DMS114 treated with DMSO at 0.1 percent for 48 hours (cell line): ENCODE measurements at regions not wholly inside any gene's neighbourhood (a gene's known extent, or its start where the extent isn't known, plus 50 kb on each side); places are given as distances from the start of the nearest gene placed in this dataset.
"Not testable (repeated sequence)": the region's sequence is repeated elsewhere in the genome, so short reads cannot be mapped to it uniquely, and the experiment has no call there.

Experiments used
- DNase-seq: peaks from one replicate; lab custom pipeline; 2025; ENCODE audit not compliant: unreplicated experiment; lab: John Stamatoyannopoulos, UW

DNA sequence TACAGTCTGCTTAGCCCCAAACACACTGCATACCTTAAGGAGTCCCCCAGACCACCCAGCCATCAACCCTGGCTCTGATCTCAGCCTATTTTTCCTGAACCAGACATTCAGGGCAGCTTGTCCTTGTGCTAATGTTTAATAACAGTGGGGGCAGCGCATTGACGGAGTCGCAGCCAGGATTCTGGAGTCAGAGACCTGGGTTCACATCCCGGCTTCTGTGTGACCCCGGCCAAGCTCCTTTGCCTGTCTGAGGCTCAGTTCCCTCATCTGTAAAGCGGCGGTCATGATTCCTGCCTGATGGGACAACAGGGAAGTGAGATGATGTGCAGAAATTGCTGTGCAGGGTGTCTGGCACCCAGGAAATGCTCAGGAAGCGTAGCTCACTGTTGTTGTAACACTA, 63.1 kb downstream of the MATN1 start:
- no peak for DNase-seq

DNA sequence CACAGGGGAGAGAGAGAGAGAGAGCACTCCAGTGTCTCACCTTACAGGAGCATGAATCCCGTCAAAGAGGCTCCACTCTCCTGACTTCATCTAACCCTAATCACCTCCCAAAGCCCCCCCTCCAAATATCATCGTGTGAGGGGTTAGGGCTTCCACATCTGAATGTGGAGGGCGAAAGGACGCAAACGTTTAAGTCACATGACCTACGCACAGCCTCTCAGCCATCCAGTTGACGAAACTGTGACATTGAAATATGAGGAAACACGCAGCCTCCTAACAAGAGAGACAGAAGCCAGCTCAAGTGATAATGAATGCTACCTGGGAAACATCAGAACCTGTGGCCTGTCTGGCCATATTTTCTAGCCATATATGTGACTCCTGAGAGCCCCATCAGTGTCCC, 63.7 kb downstream of the MATN1 start:
- DNase-seq, result no peak

DNA sequence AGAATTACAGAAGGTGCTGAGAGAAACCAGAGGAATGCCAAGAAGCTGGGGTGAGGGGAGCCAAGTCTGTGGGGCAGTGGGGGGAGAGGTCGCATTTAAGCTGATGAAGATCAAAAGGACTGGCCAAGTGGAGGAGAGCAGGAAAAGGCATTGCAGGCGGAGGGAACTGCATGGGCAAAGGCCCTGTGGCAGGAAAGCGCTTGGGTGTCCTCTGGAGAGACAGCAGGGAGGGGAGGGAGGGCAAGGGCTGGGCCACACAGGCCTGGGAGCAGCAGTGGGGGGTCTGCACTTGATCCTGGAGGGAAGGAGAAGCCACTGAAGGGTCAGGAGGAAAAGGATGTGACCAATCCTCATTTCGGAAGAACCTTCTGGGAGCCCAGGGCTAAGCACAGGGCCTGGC, 65.0 kb downstream of the MATN1 start:
- not testable (repeated sequence) for DNase-seq

DNA sequence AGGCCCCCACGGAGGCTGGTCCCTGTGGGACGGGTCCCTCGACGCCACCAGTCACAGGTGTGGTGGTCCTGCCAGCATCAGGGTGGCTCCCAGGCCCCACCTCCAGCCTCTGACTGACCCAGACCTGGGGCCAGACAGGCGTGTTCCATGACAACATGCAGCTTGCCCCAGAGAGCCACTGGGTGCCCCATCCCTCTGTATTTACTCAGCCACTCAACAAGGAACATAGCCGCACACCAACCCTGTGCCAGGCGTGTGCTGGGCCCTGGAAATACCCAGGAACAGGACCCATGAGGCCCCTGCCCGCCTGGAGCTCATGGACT, 65.4 kb downstream of the MATN1 start:
- no peak for DNase-seq

DNA sequence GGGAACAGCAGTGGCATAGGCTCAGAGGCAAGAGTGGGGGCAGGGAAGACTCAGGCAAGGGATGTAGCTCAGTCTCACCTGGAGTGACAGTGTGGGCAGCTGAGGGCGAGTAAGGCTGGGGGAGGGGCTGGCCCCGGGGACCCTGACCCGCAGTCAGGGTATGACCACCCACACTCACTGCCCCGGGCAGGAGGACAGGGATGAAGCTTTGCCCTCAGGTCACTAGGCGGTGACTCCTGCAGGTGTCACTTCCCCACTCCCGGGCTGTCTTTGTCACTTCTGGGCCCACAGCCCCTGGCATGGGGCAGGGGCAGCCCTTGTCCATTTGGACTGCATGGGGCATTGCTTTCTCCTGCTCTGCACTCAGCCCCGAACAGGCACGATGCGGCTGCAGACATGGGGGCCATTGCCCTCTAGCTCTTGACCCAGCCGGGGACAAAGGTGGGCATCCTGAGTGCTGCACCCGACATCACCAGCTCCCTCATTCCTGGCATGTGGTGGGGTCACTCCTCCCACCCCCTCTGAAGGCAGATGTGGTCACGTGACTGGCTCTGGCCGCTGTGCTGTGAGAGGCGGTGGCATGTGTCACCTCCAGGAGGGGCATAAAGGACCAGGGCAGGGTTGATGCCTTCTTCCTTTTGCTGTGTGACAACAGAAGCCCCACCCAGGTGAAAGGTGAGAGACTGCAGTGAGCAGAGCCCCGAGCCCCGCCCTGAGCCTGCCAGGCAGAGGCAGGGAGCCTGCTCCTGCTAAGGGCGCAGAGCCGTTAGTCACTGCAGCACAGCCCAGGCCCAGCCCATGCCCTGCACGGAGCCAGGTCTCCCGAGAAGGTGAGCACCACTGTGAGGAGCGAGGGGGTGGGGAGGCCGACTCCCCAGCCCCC, 66.0 kb downstream of the MATN1 start:
- DNase-seq, result no peak

DNA sequence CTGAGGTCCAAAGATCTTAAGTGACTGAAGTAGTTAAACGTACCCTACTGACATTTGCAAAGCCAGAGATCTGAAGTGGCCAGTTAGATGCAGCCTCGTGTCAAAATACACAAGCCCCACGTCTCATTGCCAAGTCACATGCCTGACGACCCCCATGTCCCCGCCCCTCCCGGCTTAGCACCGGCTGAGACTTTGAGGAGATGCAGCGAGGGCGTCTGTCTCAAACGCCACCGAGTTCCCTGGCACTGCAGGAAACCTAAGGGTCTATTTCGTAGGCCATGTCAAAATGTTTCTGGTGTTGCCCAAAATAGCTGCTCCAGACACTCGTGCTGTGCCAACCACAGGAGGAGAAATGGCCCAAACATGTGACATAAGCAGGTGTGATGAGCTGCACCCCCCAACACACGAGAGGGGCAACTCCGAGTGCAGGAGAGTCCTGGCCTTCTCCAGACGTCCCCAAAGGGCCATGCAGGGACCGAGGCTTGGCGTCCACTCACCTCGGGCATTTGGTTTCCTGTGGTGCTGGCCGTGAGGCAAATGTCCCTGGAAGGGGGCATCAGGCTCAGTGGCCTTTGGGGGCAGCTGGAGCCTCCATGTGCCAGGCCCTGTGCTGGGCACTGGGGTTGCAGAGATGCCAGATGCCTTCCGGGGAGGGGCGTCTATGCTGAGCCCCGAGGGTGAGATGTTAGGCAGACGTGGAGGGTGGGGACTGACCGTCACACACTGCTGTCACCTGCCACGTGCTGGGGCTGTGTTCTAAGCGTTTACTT, 67.0 kb downstream of the MATN1 start:
- DNase-seq, result no peak

DNA sequence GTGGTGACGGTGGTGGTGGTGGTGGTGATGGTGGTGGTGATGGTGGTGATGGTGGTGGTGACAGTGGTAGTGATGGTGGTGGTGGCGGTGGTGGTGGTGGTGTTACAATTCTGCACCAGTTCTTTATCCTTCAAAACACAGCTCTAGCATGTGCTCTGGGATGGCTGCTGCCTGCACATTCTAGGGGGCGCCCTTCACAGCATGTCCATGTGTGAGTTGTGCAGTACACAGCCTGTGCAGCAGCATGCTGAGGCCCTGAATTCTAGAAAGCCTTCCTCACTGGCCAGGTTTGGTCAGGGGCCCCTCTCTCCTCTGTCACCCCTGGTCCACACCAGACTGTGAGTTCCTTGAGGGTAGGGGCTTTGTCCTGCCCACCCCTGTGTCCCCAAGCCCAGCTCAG, 67.7 kb downstream of the MATN1 start:
- no peak for DNase-seq

DNA sequence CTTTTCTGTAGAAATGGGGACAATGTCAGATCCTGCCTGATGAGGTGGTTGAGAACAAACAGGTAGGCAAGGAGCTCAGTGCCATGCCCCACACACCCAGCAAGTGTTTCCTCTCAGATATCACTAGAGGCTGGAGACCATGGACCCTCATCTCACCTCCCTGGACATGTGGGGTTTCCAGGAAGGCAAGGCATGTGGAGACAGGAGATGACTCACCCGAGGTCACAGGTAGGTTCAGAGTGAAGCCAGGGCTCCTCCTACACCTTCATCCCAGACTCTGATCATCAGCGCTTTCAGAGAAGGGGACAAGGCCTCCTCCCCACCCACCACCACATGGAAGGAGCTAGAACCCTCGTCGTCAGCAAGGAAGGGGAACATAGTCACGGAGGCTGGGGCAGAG, 69.2 kb downstream of the MATN1 start:
- no peak for DNase-seq

DNA sequence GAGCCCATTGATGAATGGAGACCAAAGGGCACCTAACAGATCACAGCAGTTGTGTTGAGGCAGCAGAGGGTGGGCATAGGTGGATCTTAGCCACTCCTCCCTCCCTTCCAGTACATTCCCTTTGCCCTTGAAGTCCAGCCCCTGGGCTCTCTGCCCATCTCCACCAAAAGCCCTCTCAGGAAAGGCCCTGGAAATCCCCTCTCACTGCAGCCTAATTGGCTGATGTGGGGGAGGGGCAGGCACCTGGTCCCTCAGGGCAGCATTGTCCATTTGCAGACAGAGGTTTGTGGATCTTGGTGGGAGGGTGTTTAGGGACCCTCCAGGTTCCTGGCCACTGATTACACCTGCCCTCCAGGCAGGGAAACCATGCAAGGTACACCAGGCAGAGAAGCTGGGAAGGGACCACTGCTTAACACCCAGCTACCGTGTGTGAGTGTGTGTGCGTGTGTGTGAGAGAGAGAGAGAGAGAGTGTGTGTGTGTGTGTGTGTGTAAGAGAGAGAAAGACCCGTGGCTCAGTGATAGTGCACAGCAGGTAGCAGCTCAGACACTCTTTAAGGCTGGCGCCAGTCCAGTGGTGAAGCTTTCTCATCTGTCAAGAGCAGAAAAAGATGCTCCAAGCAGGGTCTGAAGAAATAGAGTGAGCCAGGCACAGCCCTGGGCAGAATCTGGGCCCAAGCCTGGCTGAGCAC, 71.1 kb downstream of the MATN1 start:
- DNase-seq, result no peak

DNA sequence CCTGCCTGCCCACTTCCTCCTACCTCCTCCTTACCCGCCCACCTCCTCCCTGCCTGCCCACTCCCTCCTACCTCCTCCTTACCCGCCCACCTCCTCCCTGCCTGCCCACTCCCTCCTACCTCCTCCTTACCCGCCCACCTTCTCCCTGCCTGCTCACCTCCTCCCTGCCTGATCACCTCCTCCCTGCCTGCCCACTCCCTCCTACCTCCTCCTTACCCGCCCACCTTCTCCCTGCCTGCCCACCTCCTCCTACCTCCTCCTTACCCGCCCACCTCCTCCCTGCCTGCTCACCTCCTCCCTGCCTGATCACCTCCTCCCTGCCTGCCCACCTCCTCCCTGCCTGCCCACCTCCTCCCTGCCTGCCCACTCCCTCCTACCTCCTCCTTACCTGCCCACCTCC, 72.0 kb downstream of the MATN1 start:
- not testable (repeated sequence) for DNase-seq

DNA sequence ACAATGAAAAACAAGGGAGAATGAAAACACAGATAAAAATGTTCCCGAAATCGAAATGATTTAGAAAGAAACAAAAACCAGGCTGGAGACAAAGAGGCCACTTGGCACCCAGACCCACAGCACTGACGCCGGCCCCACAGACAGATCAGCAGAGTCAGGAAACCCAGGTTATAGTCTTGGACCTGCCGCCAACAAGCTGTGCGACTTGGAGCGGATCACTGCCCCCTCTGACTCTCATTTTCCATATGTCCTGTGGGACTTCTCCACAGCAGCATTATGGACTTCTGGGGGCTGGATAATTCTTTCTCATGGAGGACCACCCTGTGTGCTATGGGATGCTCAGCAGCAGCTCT, 72.4 kb downstream of the MATN1 start:
- DNase-seq, result no peak

DNA sequence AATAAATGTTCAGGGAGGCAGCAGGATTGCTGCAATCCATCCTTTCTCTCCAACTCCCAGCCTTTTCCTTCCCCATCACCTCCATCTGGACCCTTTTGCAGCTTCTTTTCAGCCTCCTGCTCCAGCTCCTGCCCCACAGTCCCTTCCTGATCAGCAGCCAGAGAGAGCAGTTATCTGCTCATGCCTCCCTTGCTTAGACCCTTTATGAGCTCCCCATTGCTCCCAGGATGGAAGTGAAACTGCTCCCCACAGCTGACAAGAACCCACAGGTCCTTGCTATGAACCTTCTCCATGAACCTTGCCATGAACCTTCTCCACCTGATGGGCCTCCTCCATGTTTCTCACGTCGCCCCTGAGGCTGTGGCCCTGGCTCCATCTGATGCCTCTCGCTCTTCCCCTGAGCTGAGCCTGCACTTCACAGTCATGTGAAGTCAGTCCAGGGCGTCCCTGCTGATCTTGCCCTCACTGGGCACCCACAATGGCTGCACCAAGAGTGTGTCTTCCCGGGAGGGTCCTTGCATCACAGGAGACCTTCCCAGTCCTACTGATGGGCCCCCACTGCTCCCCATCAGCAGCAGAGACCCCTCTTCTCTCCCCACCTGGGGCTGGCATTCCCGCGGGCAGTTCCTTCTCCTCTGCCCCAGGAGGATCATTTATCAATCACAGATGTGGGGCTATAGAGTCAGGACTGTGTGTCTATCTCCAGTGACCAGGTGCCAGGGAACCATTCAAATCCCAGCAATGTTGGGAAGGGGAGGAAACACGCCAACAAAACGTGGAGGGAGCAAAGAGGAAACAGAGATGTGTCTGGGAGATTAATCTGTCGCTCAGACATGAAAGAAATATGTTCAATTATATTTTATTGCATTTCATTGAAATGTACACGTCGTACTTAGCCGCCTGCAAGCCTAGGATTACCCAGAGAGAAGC, 73.1 kb downstream of the MATN1 start:
- no peak for DNase-seq

DNA sequence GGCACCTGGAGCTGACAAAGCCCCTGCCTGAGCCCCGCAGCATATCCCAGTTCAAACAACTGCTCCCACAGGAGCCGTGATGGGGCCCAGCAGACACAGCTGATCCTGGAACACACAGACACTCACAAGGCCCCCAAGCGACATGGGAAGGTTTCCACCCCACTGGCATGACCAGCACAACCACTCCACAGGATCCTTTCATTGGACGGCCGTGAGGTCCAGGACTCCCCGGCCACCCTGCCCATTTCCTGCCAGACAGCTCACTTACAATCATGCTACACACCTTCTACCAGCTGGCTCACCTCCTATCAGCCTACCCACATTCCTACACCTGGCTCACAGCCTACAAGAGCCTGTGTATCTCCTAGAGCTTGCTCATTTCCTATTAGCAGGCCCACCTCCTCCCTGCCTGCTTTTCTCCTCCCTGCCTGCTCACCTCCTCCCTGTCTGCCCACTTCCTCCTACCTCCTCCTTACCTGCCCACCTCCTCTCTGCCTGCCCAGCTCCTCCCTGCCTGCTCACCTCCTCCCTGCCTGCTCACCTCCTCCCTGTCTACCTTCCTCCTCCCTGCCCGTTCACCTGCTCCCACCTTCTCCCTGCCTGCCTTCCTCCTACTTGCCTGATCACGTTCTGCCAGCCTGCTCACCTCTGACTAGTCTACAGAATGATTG, 73.9 kb downstream of the MATN1 start:
- no peak for DNase-seq

DNA sequence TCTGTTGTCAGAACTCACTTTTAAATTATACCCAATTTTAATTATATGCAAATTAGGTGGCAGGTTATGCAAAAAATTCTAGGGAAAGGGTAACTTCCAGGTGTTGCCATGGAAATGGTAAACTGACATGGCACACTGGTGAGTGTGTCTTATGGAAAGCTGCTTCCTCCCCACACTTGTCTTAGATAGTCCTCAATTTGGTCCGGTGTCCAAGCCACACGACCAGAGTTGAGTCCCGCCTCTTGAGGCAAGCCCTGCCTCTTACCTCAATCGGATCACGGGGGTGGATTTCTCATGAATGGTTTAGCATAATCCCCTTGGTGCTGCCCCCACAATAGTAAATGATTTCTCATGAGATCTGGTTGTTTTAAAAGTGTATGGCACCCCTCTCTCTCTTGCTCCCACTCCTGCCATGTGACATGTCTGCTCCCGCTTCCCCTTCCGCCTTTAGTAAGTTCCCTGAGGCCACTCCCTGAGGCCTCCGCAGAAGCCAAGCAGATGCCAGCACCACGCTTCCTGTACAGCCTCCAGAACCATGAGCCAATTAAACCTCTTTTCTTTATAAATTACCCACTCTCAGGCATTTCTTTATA, 74.9 kb downstream of the MATN1 start:
- no peak for DNase-seq

DNA sequence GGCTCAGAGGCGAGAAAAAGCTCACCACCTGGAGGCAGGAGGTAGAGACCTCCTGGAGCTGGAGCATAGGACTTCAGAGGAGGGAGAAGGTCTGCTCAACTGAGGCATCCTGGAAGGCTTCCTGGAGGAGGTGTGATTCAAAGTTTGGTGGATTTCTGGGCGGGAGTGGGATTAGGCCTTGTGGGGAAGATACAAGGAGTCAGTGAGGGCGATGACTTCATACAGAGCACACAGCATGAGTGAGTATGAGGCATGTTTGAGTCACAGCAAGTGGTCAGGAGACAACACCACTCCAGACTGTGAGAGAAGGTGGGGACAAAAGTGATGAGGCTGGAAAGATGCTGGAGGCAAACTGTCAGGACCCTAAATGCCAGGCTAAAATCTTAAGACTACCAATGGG, 77.6 kb downstream of the MATN1 start:
- no peak for DNase-seq

DNA sequence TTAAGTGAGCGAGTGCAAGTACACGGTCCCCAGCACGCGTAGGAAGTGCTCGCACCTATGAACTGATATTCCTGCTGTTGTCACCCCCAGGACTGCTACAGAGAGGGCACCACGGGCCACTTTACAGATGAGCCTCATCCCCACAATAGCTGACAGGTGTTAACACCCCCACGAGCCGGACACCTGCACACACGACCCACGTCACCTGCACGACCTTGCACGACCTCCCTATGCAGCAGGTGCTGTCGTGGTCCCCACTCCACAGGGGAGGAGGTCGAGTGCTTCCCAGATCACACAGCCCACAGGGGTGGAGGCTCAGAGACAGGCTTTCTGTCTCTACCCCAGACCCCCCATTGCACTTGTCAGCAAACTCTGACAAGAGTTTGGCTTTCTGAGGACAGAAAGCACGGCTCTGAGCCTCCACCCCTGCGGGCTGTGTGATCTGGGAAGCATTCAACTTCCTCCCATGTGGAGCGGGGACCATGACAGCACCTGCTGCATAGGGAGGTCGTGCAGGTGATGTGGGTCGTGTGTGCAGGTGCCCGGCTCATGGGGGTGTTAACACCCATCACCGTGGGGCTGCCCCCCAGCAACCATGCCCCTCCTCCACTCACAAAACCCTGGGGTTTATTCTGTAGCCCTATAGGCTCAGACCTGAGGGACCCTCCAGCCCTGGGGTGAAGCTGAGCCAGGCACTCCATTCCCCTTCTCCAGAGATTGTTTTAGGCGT, 80.8 kb downstream of the MATN1 start:
- DNase-seq, result no peak

DNA sequence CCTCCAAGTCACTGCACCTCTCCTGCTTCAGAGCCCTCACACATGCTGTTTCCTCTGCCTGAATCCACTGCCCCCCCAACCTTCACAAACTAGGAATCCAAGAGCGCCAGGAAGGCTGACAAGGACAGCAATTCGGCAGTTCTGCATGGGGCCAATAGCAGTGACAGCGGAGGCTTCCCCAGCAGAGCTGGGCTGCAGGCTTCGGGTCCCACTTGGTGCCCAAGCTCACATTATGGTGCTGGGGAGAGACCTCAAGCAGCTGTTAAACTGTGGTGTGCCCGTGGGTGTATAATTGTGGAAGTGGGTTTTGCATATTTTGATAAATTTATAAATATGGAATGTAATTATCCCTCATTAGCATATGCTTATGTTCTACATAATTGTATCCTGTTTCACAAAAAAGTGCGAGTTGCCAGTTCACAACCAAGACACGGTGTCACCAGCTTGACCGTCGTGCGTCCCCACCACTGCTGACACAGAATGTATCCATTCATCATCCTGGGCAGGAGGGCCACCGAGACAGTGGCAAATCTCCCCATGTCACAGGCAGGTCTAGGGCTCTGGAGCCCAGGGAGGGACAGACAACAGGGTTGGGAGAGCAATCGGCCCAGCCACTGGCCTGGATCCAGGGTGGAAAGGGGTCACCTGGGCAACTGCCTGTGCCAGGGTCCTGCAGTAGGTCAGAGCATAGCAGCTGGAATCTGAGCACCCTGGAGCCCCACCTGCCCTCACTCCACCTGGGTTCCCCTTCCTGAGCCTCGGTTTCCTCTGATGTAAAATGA, 81.6 kb downstream of the MATN1 start:
- no peak for DNase-seq

DNA sequence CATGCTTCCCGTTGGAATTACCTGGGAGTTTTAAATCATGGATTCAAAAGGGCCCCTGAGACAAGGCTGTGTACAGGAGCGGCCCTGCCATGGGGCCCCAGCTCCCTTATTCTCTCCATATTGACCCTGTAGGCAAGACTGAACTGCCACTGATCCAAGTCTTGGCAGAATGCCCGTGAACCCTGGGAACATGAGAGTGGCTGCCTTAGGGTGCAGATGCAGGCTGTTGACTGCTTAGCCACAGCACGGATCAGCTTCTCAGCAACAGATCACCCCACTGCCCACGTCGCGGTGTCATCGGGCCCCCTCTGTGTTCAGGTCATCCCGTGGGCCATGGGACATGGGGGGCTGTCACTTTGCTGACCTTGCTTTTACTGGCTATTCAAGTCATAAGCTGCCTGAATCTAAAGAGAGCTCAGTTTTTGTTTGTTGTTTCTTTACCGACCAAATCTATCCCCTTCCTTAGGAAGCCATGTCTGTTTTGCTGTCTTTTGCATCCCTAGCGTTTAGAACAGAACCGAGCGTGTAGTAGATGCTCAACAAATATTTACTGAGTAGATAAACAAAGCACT, 83.4 kb downstream of the MATN1 start:
- no peak for DNase-seq
